Duodenal mucosa (tissue), 2 donors: ENCODE measurements at regions not wholly inside any gene's neighbourhood (a gene's known extent, or its start where the extent isn't known, plus 50 kb on each side); places are given as distances from the start of the nearest gene placed in this dataset.

Experiments
- H3K27ac ChIP-seq: one replicate; pipeline ENCODE4 v1.7.0; 2013; ENCODE audit warnings: low read depth, low read length
- H3K27me3 ChIP-seq, 2 donors: one replicate each; pipeline ENCODE4 v1.7.0; 2013; ENCODE audit warnings: low read length in 2 of 2, control low read depth in 1 of 2; ENCODE audit not compliant: insufficient read depth in 2 of 2, control insufficient read depth in 1 of 2
- H3K36me3 ChIP-seq, 2 donors: one replicate each; pipeline ENCODE4 v1.7.0; 2013; ENCODE audit warnings: low read length in 2 of 2, control low read depth in 1 of 2; ENCODE audit not compliant: insufficient read depth in 2 of 2, control insufficient read depth in 1 of 2
- H3K4me1 ChIP-seq, 2 donors: one replicate each; pipeline ENCODE4 v1.7.0; 2013; ENCODE audit warnings: low read length in 2 of 2, control low read depth in 1 of 2; ENCODE audit not compliant: insufficient read depth in 2 of 2, control insufficient read depth in 1 of 2
- H3K4me3 ChIP-seq, 2 donors: one replicate each; pipeline ENCODE4 v1.7.0; 2013; ENCODE audit warnings: low read length in 2 of 2, low read depth in 1 of 2
- H3K9ac ChIP-seq, 2 donors: one replicate each; pipeline ENCODE4 v1.7.0; 2013; ENCODE audit warnings: low read length in 2 of 2, low read depth in 1 of 2
- H3K9me3 ChIP-seq, 2 donors: one replicate each; pipeline ENCODE4 v1.7.0; 2013; ENCODE audit warnings: low read length in 2 of 2, control low read depth in 1 of 2; ENCODE audit not compliant: control insufficient read depth in 1 of 2

GRCh38 chr9:71632776-71633175 lies 135.5 kb downstream of the CEMIP2 start:
- Histone ChIP-seq H3K9me3 (no peaks in the 10 kb centered on the region), H3K36me3 (no peaks in the 10 kb centered on the region), H3K4me3 (no peak overlapping the region), H3K4me1 (no peaks in the 10 kb centered on the region), H3K27ac (no peak overlapping the region), H3K27me3 (no peaks in the 10 kb centered on the region), H3K9ac (no peak overlapping the region)

GRCh38 chr9:71630377-71630995 lies 137.8 kb downstream of the CEMIP2 start:
- Histone ChIP-seq H3K4me1 (no peaks in the 10 kb centered on the region), H3K27ac (no peak overlapping the region), H3K9me3 (no peaks in the 10 kb centered on the region), H3K27me3 (no peaks in the 10 kb centered on the region), H3K36me3 (no peaks in the 10 kb centered on the region), H3K9ac (no peak overlapping the region), H3K4me3 (no peak overlapping the region)

- H3K4me1 ChIP-seq = no peaks in the 10 kb centered on the region
- no peaks in the 10 kb centered on the region for H3K27me3 ChIP-seq
- H3K36me3 ChIP-seq = no peaks in the 10 kb centered on the region
- no peak overlapping the region for H3K4me3 ChIP-seq
- no peaks in the 10 kb centered on the region for H3K9me3 ChIP-seq
- H3K9ac ChIP-seq = no peak overlapping the region
- H3K27ac ChIP-seq = no peak overlapping the region
Measured at GRCh38 chr9:71629578-71630215, 138.6 kb downstream of the CEMIP2 start.

GRCh38 chr9:71628247-71628646 lies 140.1 kb downstream of the CEMIP2 start:
- no peak overlapping the region for H3K27ac ChIP-seq
- H3K9ac ChIP-seq = no peak overlapping the region
- H3K9me3 ChIP-seq = no peaks in the 10 kb centered on the region
- no peaks in the 10 kb centered on the region for H3K4me1 ChIP-seq
- no peak overlapping the region for H3K4me3 ChIP-seq
- H3K36me3 ChIP-seq = no peaks in the 10 kb centered on the region
- H3K27me3 ChIP-seq = no peaks in the 10 kb centered on the region

GRCh38 chr9:71627537-71627936 lies 140.8 kb downstream of the CEMIP2 start:
- H3K4me1 ChIP-seq = no peaks in the 10 kb centered on the region
- H3K9me3 ChIP-seq = no peaks in the 10 kb centered on the region
- no peak overlapping the region for H3K27ac ChIP-seq
- H3K36me3 ChIP-seq = no peaks in the 10 kb centered on the region
- no peaks in the 10 kb centered on the region for H3K27me3 ChIP-seq
- H3K4me3 ChIP-seq = no peak overlapping the region
- H3K9ac ChIP-seq = no peak overlapping the region

GRCh38 chr9:71626395-71626794 lies 141.9 kb downstream of the CEMIP2 start:
- Histone ChIP-seq H3K9me3 (no peaks in the 10 kb centered on the region), H3K4me3 (no peak overlapping the region), H3K27ac (no peak overlapping the region), H3K9ac (no peak overlapping the region), H3K27me3 (no peaks in the 10 kb centered on the region), H3K4me1 (no peaks in the 10 kb centered on the region), H3K36me3 (no peaks in the 10 kb centered on the region)

- Histone ChIP-seq H3K4me3 (no peak overlapping the region), H3K9ac (no peak overlapping the region), H3K27me3 (no peaks in the 10 kb centered on the region), H3K36me3 (no peaks in the 10 kb centered on the region), H3K4me1 (no peaks in the 10 kb centered on the region), H3K9me3 (no peaks in the 10 kb centered on the region), H3K27ac (no peak overlapping the region)
Measured at GRCh38 chr9:71624728-71625127, 143.6 kb downstream of the CEMIP2 start.

GRCh38 chr9:71620746-71621145 lies 147.6 kb downstream of the CEMIP2 start:
- H3K36me3 ChIP-seq = no peaks in the 10 kb centered on the region
- no peak overlapping the region for H3K27ac ChIP-seq
- no peak overlapping the region for H3K4me3 ChIP-seq
- H3K27me3 ChIP-seq = no peaks in the 10 kb centered on the region
- H3K9ac ChIP-seq = no peak overlapping the region
- no peaks in the 10 kb centered on the region for H3K4me1 ChIP-seq
- H3K9me3 ChIP-seq = peaks cover 0 to 2% of the 10 kb centered on the region in 2 donors

GRCh38 chr9:71620331-71620730 lies 148.0 kb downstream of the CEMIP2 start:
- H3K4me1 ChIP-seq = no peaks in the 10 kb centered on the region
- H3K27ac ChIP-seq = no peak overlapping the region
- no peak overlapping the region for H3K4me3 ChIP-seq
- no peak overlapping the region for H3K9ac ChIP-seq
- H3K36me3 ChIP-seq = no peaks in the 10 kb centered on the region
- peaks cover 0 to 2% of the 10 kb centered on the region in 2 donors for H3K9me3 ChIP-seq
- H3K27me3 ChIP-seq = no peaks in the 10 kb centered on the region

- H3K27me3 ChIP-seq = no peaks in the 10 kb centered on the region
- H3K4me1 ChIP-seq = no peaks in the 10 kb centered on the region
- H3K9me3 ChIP-seq = peaks cover 0 to 2% of the 10 kb centered on the region in 2 donors
- no peak overlapping the region for H3K4me3 ChIP-seq
- H3K27ac ChIP-seq = no peak overlapping the region
- no peaks in the 10 kb centered on the region for H3K36me3 ChIP-seq
- no peak overlapping the region for H3K9ac ChIP-seq
Measured at GRCh38 chr9:71619926-71620325, 148.4 kb downstream of the CEMIP2 start.
